ENCODE measurements at regions not wholly inside any gene's neighbourhood (a gene's known extent, or its start where the extent isn't known, plus 50 kb on each side); places are given as distances from the start of the nearest gene placed in this dataset.
"Not testable (repeated sequence)": the region's sequence is repeated elsewhere in the genome, so short reads cannot be mapped to it uniquely, and the experiment has no call there.

DNA sequence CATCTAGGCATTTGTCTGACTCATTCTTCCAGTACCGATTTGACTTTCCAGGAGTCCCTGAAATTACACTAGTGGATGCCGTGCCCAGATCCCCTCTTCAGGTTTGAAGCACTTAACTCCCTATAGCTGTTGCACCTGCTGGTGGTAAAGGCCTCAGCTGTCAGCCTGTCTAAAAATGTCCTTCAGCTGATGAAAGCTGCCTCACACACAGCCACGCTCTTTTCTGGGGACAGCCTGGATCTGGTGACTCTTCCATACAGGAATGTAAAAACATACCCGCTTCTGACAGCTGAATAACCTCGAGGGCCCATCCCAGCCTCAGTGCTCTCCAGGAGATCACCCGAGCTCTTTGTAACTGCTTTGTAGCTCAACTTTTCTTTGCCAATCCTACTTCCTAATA, 534.1 kb upstream of the GRM7 start:
- DNase-seq, result no peak
- in situ Hi-C loops (cut with MboI; ENCODE audit: low pct_unique_long_range_greater_than_20kb, low sequenced_read_pairs), result no loop called here

DNA sequence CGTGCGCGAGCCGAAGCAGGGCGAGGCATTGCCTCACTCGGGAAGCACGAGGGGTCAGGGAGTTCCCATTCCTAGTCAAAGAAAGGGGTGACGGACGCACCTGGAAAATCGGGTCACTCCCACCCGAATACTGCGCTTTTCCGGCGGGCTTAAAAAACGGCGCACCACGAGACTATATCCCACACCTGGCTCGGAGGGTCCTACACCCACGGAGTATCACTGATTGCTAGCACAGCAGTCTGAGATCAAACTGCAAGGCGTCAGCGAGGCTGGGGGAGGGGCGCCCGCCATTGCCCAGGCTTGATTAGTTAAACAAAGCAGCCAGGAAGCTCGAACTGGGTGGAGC, 520.0 kb upstream of the GRM7 start:
- in situ Hi-C loops (cut with MboI; ENCODE audit: low pct_unique_long_range_greater_than_20kb, low sequenced_read_pairs); DNase-seq: not testable (repeated sequence)

DNA sequence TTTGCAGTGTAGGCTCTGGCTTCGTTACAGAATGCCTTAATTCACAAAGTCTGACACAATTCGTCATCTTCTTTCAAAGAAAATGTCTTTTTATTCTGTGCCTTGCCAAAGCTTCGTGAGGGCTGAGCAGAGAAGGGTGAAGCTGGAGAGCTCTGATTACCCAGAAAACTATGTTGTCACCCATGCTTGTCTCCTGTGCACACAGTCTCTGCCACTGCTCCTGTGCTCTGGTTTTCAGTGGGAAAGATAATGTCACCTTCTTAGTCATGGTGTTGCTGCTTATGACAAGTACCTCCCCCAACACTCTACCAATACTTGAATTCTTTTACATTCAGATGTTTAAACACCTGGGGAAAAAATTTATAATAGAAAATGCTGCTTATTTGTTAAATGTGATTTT, 509.2 kb upstream of the GRM7 start:
- no peak for DNase-seq
- in situ Hi-C loops (cut with MboI; ENCODE audit: low pct_unique_long_range_greater_than_20kb, low sequenced_read_pairs), result no loop called here

DNA sequence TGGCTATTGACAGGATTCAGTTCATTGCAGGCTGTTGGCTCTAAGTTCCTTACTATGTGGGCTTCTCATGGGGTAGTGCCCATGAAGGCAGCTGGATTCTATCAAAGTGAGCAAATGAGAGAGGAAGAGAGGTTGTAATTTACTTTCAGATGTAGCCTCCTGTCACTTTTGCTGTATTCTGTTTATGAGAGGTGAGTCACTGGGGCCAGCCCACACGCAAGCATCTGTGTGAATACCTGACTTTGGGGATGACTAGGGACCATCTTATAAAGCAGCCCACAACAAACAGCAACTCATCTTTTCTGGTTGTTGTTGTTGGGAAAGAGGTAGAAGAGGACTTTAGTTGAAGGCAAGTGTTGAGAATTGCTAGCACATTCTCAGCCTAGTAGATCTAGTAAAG, 506.3 kb upstream of the GRM7 start:
- no peak for DNase-seq
- in situ Hi-C loops (cut with MboI; ENCODE audit: low pct_unique_long_range_greater_than_20kb, low sequenced_read_pairs), result no loop called here

DNA sequence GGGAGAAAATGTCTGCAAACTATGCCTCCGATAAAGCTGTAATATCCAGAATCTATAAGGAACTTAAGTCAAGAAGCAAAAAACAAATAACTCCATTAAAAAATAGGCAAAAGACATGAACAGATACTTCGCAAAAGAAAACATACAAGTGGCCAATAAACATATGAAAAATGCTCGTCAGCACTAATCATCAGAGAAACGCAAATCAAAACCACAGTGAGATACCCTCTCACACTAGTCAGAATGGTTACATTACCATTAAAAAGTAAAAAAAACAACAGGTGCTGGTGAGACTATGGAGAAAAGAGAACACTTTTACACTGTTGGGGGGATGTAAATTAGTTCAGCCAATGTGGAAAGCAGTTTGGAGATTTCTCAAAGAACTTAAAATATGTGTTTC, 498.5 kb upstream of the GRM7 start:
- in situ Hi-C loops (cut with MboI; ENCODE audit: low pct_unique_long_range_greater_than_20kb, low sequenced_read_pairs), result no loop called here
- no peak for DNase-seq

DNA sequence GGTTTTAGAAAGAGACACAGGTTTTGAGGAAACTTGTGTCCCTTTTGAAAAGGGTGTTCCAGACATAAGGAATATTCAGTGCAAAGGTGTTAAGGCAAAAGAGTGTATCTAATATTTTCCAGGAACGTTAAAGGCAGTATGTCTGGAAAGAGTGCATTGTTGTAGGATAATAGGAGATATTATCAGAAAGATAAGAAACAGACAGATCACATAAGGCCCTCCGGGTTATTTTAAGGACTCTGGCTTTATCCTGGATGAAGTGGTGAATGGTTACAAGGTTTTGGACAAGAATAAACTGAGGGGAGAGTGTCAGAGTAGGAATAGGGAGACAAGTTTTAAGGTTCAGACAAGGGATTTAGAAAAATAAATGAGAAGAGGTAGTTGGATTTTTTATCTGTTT, 493.7 kb upstream of the GRM7 start:
- no peak for DNase-seq
- in situ Hi-C loops (cut with MboI; ENCODE audit: low pct_unique_long_range_greater_than_20kb, low sequenced_read_pairs), result no loop called here

DNA sequence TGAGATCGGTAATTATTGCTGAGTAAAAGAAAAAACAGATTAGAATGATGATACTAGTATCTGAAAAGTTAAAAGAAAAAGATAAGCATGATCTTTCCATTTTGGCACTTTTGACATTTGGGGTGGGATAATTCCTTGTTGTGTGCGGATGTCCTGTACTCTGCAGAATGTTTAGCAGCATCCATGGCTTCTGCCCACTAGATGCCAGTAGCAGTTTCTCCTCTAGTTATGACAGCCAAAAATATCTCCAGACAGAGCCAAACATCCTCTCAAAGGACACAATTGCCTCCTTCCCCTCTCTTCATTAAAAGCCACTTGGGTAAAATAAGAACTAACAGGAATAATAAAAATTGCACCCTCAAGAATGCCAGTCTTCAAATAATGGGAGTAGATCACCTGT, 468.8 kb upstream of the GRM7 start:
- in situ Hi-C loops (cut with MboI; ENCODE audit: low pct_unique_long_range_greater_than_20kb, low sequenced_read_pairs), result no loop called here

DNA sequence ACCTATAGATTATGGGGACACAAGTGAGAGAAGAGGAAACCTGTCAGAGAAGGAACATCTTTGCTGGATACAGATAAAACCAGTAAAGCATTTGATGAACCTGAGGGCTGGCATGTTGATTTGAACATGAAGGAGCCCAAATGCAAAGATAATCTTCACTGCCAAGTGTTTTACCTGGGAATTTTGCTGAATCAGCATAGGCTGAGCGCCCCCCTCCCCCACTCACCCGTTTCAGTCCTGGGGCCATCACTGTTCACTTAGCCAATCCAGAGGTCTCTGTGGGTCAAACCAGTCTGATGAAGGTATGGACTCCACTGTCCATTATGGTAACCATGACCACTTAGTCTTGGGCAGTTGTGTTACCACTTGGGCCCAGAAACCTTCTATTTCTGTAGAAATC, 466.0 kb upstream of the GRM7 start:
- DNase-seq, result no peak
- in situ Hi-C loops (cut with MboI; ENCODE audit: low pct_unique_long_range_greater_than_20kb, low sequenced_read_pairs), result no loop called here

More for the DNA sequence above, 468.8 kb upstream of the GRM7 start:
- DNase-seq, result no peak

DNA sequence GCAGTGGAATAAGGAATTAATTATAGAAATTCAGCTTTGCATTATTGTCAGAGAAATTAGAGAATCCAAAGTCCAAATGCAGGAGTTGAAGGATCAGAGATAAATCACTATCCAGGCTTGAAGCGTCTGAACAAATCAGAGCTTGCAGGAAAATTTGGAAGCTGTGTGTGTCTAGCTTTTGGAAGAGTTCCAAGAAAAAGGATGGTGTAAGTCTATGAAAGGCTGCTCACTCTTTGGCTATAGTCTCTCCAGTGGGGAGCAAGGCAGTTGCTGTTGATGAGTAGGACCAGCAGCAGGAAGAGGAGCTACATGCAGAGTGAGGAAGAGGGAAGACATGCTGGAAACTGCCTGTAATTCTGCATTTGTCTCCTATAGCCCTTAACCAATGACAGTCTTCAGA, 464.3 kb upstream of the GRM7 start:
- in situ Hi-C loops (cut with MboI; ENCODE audit: low pct_unique_long_range_greater_than_20kb, low sequenced_read_pairs), result no loop called here
- DNase-seq, result no peak

DNA sequence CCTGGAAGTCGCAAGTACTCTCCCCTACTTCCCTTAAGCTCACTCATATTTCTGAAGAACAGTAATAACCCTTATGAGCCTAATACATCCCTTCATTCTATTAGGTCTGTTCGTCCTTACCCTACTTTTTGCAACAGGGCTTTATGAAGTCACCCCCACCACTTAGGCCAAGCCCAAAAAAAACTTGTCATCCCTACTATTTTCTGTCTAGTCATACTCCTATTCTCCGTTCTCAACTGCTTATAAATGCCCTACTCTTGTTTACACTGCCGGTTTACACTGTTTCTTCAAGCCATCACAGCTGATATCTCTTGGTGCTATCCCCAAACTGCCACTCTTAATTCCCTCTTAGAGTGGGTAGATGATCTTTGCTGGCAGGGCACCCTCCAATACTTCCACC, 458.2 kb upstream of the GRM7 start:
- in situ Hi-C loops (cut with MboI; ENCODE audit: low pct_unique_long_range_greater_than_20kb, low sequenced_read_pairs), result not testable (repeated sequence)

DNA sequence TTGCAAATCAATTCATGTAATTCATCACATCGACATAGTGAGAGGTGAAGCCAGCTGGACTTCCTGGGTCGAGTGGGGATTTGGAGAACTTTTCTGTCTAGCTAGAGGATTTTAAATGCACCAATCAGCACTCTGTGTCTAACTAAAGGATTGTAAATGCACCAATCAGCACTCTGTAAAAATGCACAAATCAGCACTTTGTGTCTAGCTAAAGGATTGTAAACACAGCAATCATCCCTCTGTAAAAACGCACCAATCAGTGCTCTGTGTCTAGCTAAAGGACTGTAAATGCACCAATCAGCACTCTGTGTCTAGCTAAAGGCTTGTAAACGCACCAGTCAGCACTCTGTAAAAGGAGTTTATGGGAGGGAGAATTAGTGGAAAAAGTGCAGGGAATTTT, 454.0 kb upstream of the GRM7 start:
- DNase-seq; in situ Hi-C loops (cut with MboI; ENCODE audit: low pct_unique_long_range_greater_than_20kb, low sequenced_read_pairs): not testable (repeated sequence)

More for the DNA sequence above, 458.2 kb upstream of the GRM7 start:
- DNase-seq, result not testable (repeated sequence)

DNA sequence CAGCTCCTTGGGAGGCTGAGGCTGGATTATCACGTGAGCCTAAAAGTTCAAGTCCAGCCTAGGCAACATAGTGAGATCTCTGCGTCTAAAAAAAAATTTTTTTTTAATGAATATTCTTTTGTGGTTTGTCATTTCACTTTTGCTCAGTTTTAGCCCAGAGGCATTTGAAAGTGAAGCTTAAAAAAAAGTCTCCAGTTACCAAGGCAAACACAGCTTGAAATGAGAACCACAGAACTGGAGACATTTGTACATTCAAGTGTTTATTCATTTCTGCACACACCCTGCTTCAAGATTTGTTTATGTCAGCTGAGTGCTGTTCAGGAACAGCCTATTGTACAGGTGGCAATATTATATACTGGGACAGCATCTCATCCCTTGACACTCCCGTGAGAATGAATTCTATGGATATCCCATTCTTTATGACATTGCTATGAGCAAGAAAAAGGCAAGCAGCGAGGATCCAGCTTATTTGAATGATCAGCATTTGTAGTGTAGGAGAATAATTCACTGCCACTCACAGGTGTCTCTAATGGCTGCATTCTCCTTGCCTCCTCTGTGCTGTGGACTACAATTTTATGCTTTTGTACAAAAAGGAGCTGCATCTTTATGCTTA, 444.8 kb upstream of the GRM7 start:
- in situ Hi-C loops (cut with MboI; ENCODE audit: low pct_unique_long_range_greater_than_20kb, low sequenced_read_pairs), result no loop called here
- no peak for DNase-seq

DNA sequence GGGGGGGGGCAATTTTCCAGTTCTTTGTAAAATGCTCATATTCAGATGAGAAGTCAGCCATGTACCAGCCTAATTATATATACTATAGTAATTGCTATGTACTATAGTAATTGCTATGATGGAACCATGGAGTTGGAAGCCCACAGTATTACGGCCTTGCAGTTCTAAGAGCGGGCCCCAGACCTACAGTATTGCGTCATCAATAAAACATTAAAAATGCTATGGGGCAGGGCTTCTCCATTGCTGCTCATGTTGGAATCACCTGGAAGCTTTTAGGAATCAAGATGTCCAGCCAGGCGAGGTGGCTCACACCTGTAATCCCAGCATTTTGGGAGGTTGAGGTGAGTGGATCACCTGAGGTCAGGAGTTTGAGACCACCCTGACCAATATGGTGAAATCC, 443.7 kb upstream of the GRM7 start:
- in situ Hi-C loops (cut with MboI; ENCODE audit: low pct_unique_long_range_greater_than_20kb, low sequenced_read_pairs), result no loop called here

DNA sequence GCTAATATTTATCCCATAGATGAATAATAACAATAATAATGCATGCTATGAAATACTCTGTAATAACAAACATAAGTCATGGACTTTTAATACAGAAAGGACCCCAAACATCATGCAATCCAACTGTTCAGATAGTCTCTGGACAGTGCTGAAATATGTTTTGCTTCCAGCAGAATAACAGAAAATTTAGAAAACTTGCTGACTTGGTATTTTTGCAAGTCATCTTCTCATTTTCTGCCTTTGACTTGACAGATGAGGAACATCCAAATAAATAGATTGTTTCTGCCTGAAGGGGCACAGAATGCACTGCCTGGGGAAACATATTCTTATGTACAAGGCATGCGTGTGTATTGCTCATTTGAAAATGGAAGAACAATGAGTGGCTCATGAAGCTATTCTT, 442.4 kb upstream of the GRM7 start:
- no peak for DNase-seq
- in situ Hi-C loops (cut with MboI; ENCODE audit: low pct_unique_long_range_greater_than_20kb, low sequenced_read_pairs), result no loop called here

More for the DNA sequence above, 443.7 kb upstream of the GRM7 start:
- DNase-seq, result no peak

DNA sequence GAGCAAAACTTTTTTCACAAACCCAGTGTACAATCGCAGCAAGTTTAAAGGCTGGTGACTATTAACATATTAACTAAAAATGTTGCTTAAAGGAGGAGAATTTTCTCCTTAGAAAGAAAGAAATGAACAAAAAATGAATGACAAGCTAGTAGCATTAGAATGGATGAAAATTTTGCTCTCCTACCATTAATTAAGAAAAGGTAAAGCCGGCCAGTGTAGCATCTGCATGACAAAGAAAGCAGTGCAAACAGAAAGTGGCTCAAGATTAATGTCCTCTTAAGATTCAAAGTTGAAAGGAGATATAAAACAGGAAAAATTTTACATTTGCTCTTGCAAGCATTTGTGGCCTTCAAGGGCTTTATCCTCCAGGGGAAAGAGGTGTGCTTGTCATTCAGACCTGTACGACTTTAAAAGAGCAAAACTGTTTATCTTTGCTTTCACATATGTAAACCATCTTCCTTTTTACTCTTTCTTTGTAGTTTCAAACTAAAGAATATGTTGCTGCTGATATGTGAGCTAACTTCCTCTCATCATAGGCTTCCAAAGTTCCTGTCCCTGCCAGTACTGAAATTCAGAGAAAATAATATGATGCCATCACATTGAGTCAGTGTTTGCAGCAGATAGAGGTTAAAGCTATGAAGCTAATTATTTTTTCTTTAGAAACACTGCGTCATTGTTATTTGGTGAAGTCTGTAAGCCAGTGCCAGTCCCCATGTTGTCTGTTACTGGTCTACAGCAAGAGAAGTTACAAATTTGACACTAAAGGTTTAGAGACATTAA, 439.1 kb upstream of the GRM7 start:
- in situ Hi-C loops (cut with MboI; ENCODE audit: low pct_unique_long_range_greater_than_20kb, low sequenced_read_pairs), result no loop called here
- no peak for DNase-seq

DNA sequence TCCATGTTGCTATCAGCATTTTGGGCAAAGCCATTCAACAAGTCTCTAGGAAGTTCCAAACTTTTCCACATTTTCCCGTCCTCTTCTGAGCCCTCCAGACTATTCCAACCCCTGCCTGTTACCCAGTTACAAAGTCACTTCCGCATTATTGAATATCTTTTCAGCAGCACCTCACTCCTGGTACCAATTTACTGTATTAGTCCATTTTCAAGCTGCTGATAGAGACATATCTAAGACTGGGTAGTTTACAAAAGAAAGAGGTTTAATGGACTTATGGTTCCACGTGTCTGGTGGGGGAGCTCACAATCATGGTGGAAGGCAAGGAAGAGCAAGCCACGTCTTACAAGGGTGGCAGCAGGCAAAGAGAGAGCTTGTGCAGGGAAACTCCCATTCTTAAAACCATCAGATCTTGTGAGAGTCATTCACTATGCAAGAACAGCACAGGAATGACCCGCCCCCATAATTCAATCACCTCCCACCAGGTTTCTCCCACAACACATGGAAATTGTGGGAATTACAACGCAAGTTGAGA, 435.6 kb upstream of the GRM7 start:
- DNase-seq, result no peak
- in situ Hi-C loops (cut with MboI; ENCODE audit: low pct_unique_long_range_greater_than_20kb, low sequenced_read_pairs), result no loop called here

DNA sequence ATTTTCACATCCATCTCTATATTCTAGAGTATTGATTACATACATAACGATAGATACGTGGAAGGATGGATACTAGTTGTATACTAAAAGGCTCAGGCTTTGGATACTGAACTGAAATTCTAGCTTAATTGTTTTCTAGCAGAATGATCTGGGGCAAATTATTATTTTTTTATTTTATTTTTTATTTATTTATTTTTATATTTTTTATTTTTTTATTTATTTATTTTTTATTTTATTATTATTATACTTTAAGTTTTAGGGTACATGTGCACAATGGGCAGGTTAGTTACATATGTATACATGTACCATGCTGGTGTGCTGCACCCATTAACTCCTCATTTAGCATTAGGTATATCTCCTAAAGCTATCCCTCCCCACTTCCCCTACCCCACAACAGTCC, 432.6 kb upstream of the GRM7 start:
- in situ Hi-C loops (cut with MboI; ENCODE audit: low pct_unique_long_range_greater_than_20kb, low sequenced_read_pairs), result not testable (repeated sequence)

DNA sequence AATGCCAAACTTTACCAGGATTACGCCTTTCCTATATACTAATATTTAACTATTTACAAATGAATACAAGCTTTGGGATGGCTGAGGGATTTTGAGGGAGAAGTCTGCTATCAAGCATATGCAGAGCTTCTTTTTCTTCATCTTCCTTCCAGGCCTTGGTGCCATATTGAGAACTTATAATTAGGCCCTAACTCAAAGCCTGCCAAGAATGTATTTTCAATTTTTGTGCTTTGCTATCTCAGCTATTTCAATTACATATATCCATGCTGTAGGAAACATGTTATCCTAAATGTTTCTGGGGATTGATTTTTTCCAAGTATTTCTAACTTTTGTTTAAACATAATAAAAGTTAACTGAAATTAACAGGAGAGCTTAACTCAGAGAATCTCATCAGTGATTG, 425.0 kb upstream of the GRM7 start:
- in situ Hi-C loops (cut with MboI; ENCODE audit: low pct_unique_long_range_greater_than_20kb, low sequenced_read_pairs), result no loop called here
- DNase-seq, result no peak

More for the DNA sequence above, 432.6 kb upstream of the GRM7 start:
- not testable (repeated sequence) for DNase-seq

DNA sequence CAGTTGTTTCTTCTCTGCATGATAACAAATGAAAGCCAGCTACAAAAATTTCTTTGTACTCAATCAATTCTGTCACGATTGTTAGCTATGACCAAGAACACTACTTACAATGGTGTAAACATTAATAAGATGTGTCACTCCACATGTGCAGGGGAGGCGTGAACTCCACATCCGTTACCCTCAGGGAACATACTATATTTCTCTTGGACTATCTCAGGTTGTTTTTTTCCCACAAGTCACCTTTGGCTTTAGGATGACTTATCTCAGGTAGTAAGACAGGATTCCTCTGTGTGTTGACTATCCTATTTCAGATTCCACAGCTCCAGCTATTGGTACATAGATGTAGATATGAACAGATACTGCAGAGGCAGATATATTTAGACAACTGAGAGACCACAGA, 423.3 kb upstream of the GRM7 start:
- DNase-seq, result no peak
- in situ Hi-C loops (cut with MboI; ENCODE audit: low pct_unique_long_range_greater_than_20kb, low sequenced_read_pairs), result no loop called here

DNA sequence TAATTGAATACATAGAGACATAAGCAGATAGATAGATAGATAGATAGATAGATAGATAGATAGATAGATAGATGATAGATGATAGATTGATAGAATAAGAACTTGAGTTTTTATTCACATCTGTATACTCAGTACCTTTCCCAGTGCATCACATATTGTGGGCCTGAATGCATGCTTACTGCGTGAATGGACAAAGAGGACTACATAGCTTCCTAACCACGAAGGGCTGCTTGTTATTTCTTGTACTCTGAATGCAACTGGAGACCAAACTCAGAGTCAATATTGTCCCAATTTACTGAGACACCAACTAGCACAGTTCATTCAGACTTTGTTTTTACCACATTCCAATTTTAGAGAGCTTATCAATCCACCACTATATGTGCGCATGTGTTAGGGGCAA, 422.9 kb upstream of the GRM7 start:
- in situ Hi-C loops (cut with MboI; ENCODE audit: low pct_unique_long_range_greater_than_20kb, low sequenced_read_pairs), result no loop called here
- no peak for DNase-seq

DNA sequence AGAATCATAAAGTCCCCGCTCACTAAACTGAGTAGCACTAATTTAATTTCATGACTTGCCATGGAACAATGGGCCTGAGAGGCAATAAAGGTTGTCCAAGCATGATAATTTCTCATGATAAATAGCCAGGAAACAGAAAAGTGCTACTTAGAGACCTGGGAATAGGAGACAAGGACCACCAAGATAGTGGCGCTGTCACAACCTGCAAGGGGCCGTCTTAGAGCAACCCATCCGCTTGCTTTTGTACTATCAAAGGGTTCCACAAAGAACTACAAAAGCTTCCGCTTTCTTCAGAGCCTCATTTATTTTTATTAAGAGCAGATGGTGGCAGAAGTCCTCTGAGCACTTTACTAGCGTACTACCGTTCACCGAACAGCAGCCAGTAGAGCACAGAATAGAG, 421.7 kb upstream of the GRM7 start:
- no peak for DNase-seq
- in situ Hi-C loops (cut with MboI; ENCODE audit: low pct_unique_long_range_greater_than_20kb, low sequenced_read_pairs), result no loop called here
